ENCODE measurements at regions not wholly inside any gene's neighbourhood (a gene's known extent, or its start where the extent isn't known, plus 50 kb on each side); places are given as distances from the start of the nearest gene placed in this dataset.

GRCh38 chr14:30082486-30082885 lies 154.8 kb upstream of the PRKD1 start:
- intact Hi-C loops (cut with micrococcal nuclease) = no loop called here
- ChIA-PET CTCF (no interaction called here), POLR2A (no interaction called here)
- Mint-ChIP-seq H3K27me3 (ENCODE audit: insufficient read depth, unreplicated experiment) (no peaks in the 10 kb centered on the region), H3K4me3 (ENCODE audit: unreplicated experiment) (no peak overlapping the region), H3K4me1 (ENCODE audit: insufficient read depth, unreplicated experiment) (peaks cover 7% of the 10 kb centered on the region), H3K36me3 (ENCODE audit: insufficient read depth, unreplicated experiment) (no peaks in the 10 kb centered on the region), H3K27ac (ENCODE audit: low read depth, unreplicated experiment) (no peak overlapping the region), H3K9me3 (ENCODE audit: unreplicated experiment) (no peaks in the 10 kb centered on the region)
- BruUV-seq (replicated peaks) = no TSS peak
- no peak for DNase-seq (ENCODE audit: unreplicated experiment)
- no peak for TF ChIP-seq CTCF (IDR thresholded peaks at IDR 0.05; ENCODE audit: unreplicated experiment)

GRCh38 chr14:30084811-30085210 lies 157.2 kb upstream of the PRKD1 start:
- ChIA-PET CTCF (no interaction called here), POLR2A (interaction anchor here (0.6 kb wide), 1 partner anchor 146 kb away, joined by 3 read pairs; no protein-coding TSS in a partner anchor)
- Mint-ChIP-seq H3K27ac (ENCODE audit: low read depth, unreplicated experiment) (no peak overlapping the region), H3K4me3 (ENCODE audit: unreplicated experiment) (no peak overlapping the region), H3K36me3 (ENCODE audit: insufficient read depth, unreplicated experiment) (no peaks in the 10 kb centered on the region), H3K27me3 (ENCODE audit: insufficient read depth, unreplicated experiment) (no peaks in the 10 kb centered on the region), H3K4me1 (ENCODE audit: insufficient read depth, unreplicated experiment) (no peaks in the 10 kb centered on the region), H3K9me3 (ENCODE audit: unreplicated experiment) (peaks cover 14% of the 10 kb centered on the region)
- no peak for DNase-seq (ENCODE audit: unreplicated experiment)
- no peak for TF ChIP-seq CTCF (IDR thresholded peaks at IDR 0.05; ENCODE audit: unreplicated experiment)
- BruUV-seq (replicated peaks) = no TSS peak
- intact Hi-C loops (cut with micrococcal nuclease) = no loop called here

GRCh38 chr14:30085943-30086342 lies 158.3 kb upstream of the PRKD1 start:
- H3K4me1 Mint-ChIP-seq (ENCODE audit: insufficient read depth, unreplicated experiment) = no peaks in the 10 kb centered on the region
- ChIA-PET POLR2A (no interaction called here), CTCF (no interaction called here)
- BruUV-seq (replicated peaks) = no TSS peak
- DNase-seq (ENCODE audit: unreplicated experiment) = no peak
- H3K9me3 Mint-ChIP-seq (ENCODE audit: unreplicated experiment) = peaks cover 17% of the 10 kb centered on the region
- H3K27me3 Mint-ChIP-seq (ENCODE audit: insufficient read depth, unreplicated experiment) = no peaks in the 10 kb centered on the region
- no peak overlapping the region for H3K27ac Mint-ChIP-seq (ENCODE audit: low read depth, unreplicated experiment)
- TF ChIP-seq CTCF (IDR thresholded peaks at IDR 0.05; ENCODE audit: unreplicated experiment) = no peak
- H3K36me3 Mint-ChIP-seq (ENCODE audit: insufficient read depth, unreplicated experiment) = no peaks in the 10 kb centered on the region
- intact Hi-C loops (cut with micrococcal nuclease) = no loop called here
- no peak overlapping the region for H3K4me3 Mint-ChIP-seq (ENCODE audit: unreplicated experiment)

GRCh38 chr14:30088620-30089019 lies 161.0 kb upstream of the PRKD1 start:
- no peak overlapping the region for H3K4me3 Mint-ChIP-seq (ENCODE audit: unreplicated experiment)
- POLR2A ChIA-PET = no interaction called here
- DNase-seq (ENCODE audit: unreplicated experiment) = no peak
- TF ChIP-seq CTCF (IDR thresholded peaks at IDR 0.05; ENCODE audit: unreplicated experiment) = no peak
- H3K27ac Mint-ChIP-seq (ENCODE audit: low read depth, unreplicated experiment) = no peak overlapping the region
- no TSS peak for BruUV-seq (replicated peaks)
- no peaks in the 10 kb centered on the region for H3K36me3 Mint-ChIP-seq (ENCODE audit: insufficient read depth, unreplicated experiment)
- H3K9me3 Mint-ChIP-seq (ENCODE audit: unreplicated experiment) = peaks cover 25% of the 10 kb centered on the region
- intact Hi-C loops (cut with micrococcal nuclease) = no loop called here
- CTCF ChIA-PET = no interaction called here
- H3K4me1 Mint-ChIP-seq (ENCODE audit: insufficient read depth, unreplicated experiment) = no peaks in the 10 kb centered on the region
- H3K27me3 Mint-ChIP-seq (ENCODE audit: insufficient read depth, unreplicated experiment) = no peaks in the 10 kb centered on the region
